IMR-90 (cell line): ENCODE measurements at regions not wholly inside any gene's neighbourhood (a gene's known extent, or its start where the extent isn't known, plus 50 kb on each side); places are given as distances from the start of the nearest gene placed in this dataset.
"Not testable (repeated sequence)": the region's sequence is repeated elsewhere in the genome, so short reads cannot be mapped to it uniquely, and the experiment has no call there.

Source experiments
- ATAC-seq: fragments of 200-7000 bp; cut with Tn5 transposase; 2 replicates; pipeline ENCODE4 v1.9.1; 2020; ENCODE audit warnings: low read depth, mild to moderate bottlenecking, moderate library complexity
- BruUV-seq: library from RNA; stranded (reverse); fragments of 400-500 nt; replicated peaks from 2 replicates; lab custom pipeline; 2021; lab: Mats Ljungman, UMichigan
- CTCF ChIA-PET: fragments of 300-600 bp; formaldehyde crosslinking; extraction: SDS; loops from one replicate; lab custom pipeline; 2021; ENCODE audit warnings: antibody characterized with exemption; lab: Yijun Ruan, JAX
- POLR2A ChIA-PET: fragments of 300-600 bp; sonication (Branson Sonifier 250); formaldehyde crosslinking; loops from one replicate; lab custom pipeline; 2022; ENCODE audit warnings: antibody characterized with exemption; ENCODE audit not compliant: unreplicated experiment; lab: Charles Lee
- DNase-seq: peaks from one replicate; pipeline ENCODE4 v3.0.0; 2013
- H2AFZ ChIP-seq: replicated peaks from 2 replicates; pipeline ENCODE3; 2013; ENCODE audit warnings: low read length, mild to moderate bottlenecking; ENCODE audit not compliant: poor library complexity
- H2AK5ac ChIP-seq: 2 replicates; pipeline ENCODE4 v1.6.1; 2013; ENCODE audit warnings: low read depth, low read length, inconsistent platforms
- H2AK9ac ChIP-seq: replicated peaks from 2 replicates; pipeline ENCODE3; 2013; ENCODE audit warnings: mild to moderate bottlenecking, low read depth, low read length, moderate library complexity; ENCODE audit not compliant: poor library complexity
- H2BK120ac ChIP-seq: 2 replicates; pipeline ENCODE4 v1.6.1; 2013; ENCODE audit warnings: low read depth, low read length, inconsistent platforms
- H2BK15ac ChIP-seq: 3 replicates; pipeline ENCODE4 v1.6.1; 2013; ENCODE audit warnings: low read depth, low read length, inconsistent platforms
- H2BK20ac ChIP-seq: 2 replicates; pipeline ENCODE4 v1.6.1; 2013; ENCODE audit warnings: low read depth, mild to moderate bottlenecking, inconsistent platforms, low read length, moderate library complexity
- H2BK5ac ChIP-seq: 2 replicates; pipeline ENCODE4 v1.6.1; 2013; ENCODE audit warnings: mild to moderate bottlenecking, low read depth, low read length, inconsistent platforms; ENCODE audit not compliant: poor library complexity, severe bottlenecking
- H3K14ac ChIP-seq: replicated peaks from 2 replicates; pipeline ENCODE4 v1.6.1; 2013; ENCODE audit warnings: low read depth, low read length, inconsistent platforms
- H3K18ac ChIP-seq: 2 replicates; pipeline ENCODE4 v1.6.1; 2013; ENCODE audit warnings: low read depth, low read length, control low read depth
- H3K23ac ChIP-seq: 2 replicates; pipeline ENCODE4 v1.6.1; 2013; ENCODE audit warnings: low read depth, low read length, inconsistent platforms
- H3K27ac ChIP-seq: 2 replicates; pipeline ENCODE4 v1.5.1; 2013; ENCODE audit warnings: mild to moderate bottlenecking, control low read depth, low read length; ENCODE audit not compliant: insufficient read depth
- H3K27me3 ChIP-seq: 2 replicates; pipeline ENCODE4 v1.6.1; 2013; ENCODE audit warnings: low read length; ENCODE audit not compliant: control insufficient read depth, insufficient read depth
- H3K36me3 ChIP-seq: 2 replicates; pipeline ENCODE4 v1.6.1; 2013; ENCODE audit warnings: low read length, mixed read lengths; ENCODE audit not compliant: control insufficient read depth, insufficient read depth
- H3K4ac ChIP-seq: 2 replicates; pipeline ENCODE4 v1.6.1; 2013; ENCODE audit warnings: low read depth, low read length, inconsistent platforms
- H3K4me1 ChIP-seq: 2 replicates; pipeline ENCODE4 v1.6.1; 2013; ENCODE audit warnings: low read length, mixed read lengths; ENCODE audit not compliant: control insufficient read depth, insufficient read depth
- H3K4me2 ChIP-seq: 2 replicates; pipeline ENCODE4 v1.6.1; 2013; ENCODE audit warnings: low read depth, mild to moderate bottlenecking, control low read depth, low read length, moderate library complexity
- H3K4me3 ChIP-seq: 2 replicates; pipeline ENCODE4 v1.5.1; 2013; ENCODE audit warnings: low read depth, mild to moderate bottlenecking, control low read depth, low read length, moderate library complexity; ENCODE audit not compliant: insufficient read depth
- H3K56ac ChIP-seq: 2 replicates; pipeline ENCODE4 v1.6.1; 2013; ENCODE audit warnings: low read length, inconsistent platforms; ENCODE audit not compliant: insufficient read depth; ENCODE audit errors: extremely low read depth
- H3K79me1 ChIP-seq, 2 experiments: 2 replicates each; pipeline ENCODE4 v1.6.1; 2013; ENCODE audit warnings: low read length in 2 of 2, inconsistent platforms in 1 of 2, low read depth in 1 of 2
- H3K9ac ChIP-seq: 2 replicates; pipeline ENCODE4 v1.6.1; 2013; ENCODE audit warnings: low read depth, low read length, control low read depth
- H3K9me1 ChIP-seq: 2 replicates; pipeline ENCODE4 v1.6.1; 2013; ENCODE audit warnings: low read length, inconsistent platforms; ENCODE audit not compliant: insufficient read depth
- H3K9me3 ChIP-seq: 2 replicates; pipeline ENCODE4 v1.6.1; 2013; ENCODE audit warnings: low read length; ENCODE audit not compliant: control insufficient read depth, insufficient read depth
- H4K20me1 ChIP-seq: 2 replicates; pipeline ENCODE4 v1.6.1; 2013; ENCODE audit warnings: low read length, inconsistent platforms; ENCODE audit not compliant: insufficient read depth
- H4K5ac ChIP-seq: 2 replicates; pipeline ENCODE4 v1.6.1; 2013; ENCODE audit warnings: mild to moderate bottlenecking, low read depth, low read length, control low read depth
- H4K8ac ChIP-seq, 2 experiments: 2 replicates each; pipeline ENCODE4 v1.6.1; 2013; ENCODE audit warnings: low read depth in 2 of 2, low read length in 2 of 2, control low read depth in 1 of 2, inconsistent platforms in 1 of 2
- H4K91ac ChIP-seq: 2 replicates; pipeline ENCODE4 v1.6.1; 2013; ENCODE audit warnings: low read depth, low read length, inconsistent platforms; ENCODE audit not compliant: insufficient read depth
- WGBS, 2 experiments: methylation state at CpG; one replicate each; pipeline versions ENCODE4 v1.1.5 to v1.1.7; 2013; ENCODE audit warnings: missing lambda C conversion rate in 2 of 2; ENCODE audit not compliant: insufficient read length in 1 of 2; ENCODE audit errors: extremely low coverage in 2 of 2; 5-methylcytosine and 5-hydroxymethylcytosine counted together
- dilution Hi-C: fragments of 300-500 bp; cut with HindIII; formaldehyde crosslinking; loops from one replicate; pipeline ENCODE4 v1.14.3; 2018; ENCODE audit warnings: low sequenced_read_pairs; ENCODE audit not compliant: unreplicated experiment
- in situ Hi-C: fragments of 300-500 bp; cut with MboI; formaldehyde crosslinking; loops from 3 replicates; pipeline ENCODE4 v1.14.3; 2019; ENCODE audit warnings: low sequenced_read_pairs, inconsistent platforms, mixed read lengths
- intact Hi-C: fragments of 100-400 bp; cut with micrococcal nuclease; formaldehyde crosslinking; loops from 2 replicates; pipeline ENCODE4 v1.10.0; 2022

- H2BK5ac ChIP-seq, H3K9ac ChIP-seq, H3K18ac ChIP-seq, H2BK15ac ChIP-seq, H2AK9ac ChIP-seq, dilution Hi-C loops, H3K27ac ChIP-seq, DNase-seq, H3K4me3 ChIP-seq, H3K4me1 ChIP-seq, H3K4ac ChIP-seq, H3K9me1 ChIP-seq, H3K36me3 ChIP-seq, in situ Hi-C loops, H4K91ac ChIP-seq, H2AK5ac ChIP-seq, H4K5ac ChIP-seq, H3K14ac ChIP-seq, ATAC-seq, H3K4me2 ChIP-seq, intact Hi-C loops, H2BK120ac ChIP-seq, H3K9me3 ChIP-seq, H3K56ac ChIP-seq, H3K79me1 ChIP-seq, H3K23ac ChIP-seq, H4K8ac ChIP-seq, H2AFZ ChIP-seq, H3K27me3 ChIP-seq, BruUV-seq, POLR2A ChIA-PET, H4K20me1 ChIP-seq, H2BK20ac ChIP-seq: not testable (repeated sequence)
- no CpG with 5 or more reads among the region's 7 CpGs for WGBS, 2 experiments
- CTCF ChIA-PET, result interaction anchor here (1.1 kb wide), 1 partner anchor 33 kb away, joined by 3 read pairs; no protein-coding TSS in a partner anchor
Measured at GRCh38 chr2:54048896-54049295, 66.5 kb upstream of the ACYP2 start.
